Endothelial cell of umbilical vein (primary cell): ENCODE measurements at regions not wholly inside any gene's neighbourhood (a gene's known extent, or its start where the extent isn't known, plus 50 kb on each side); places are given as distances from the start of the nearest gene placed in this dataset.

Experiments
- BruUV-seq: library from RNA; stranded (reverse); fragments of 400-500 nt; replicated peaks from 2 replicates; lab custom pipeline; 2021; lab: Mats Ljungman, UMichigan
- CTCF ChIA-PET: fragments of 300-600, 350-600 bp; sonication (Branson Sonifier 250); formaldehyde crosslinking; loops from one replicate; lab custom pipeline; 2021; ENCODE audit warnings: antibody characterized with exemption, inconsistent platforms; lab: Charles Lee
- POLR2A ChIA-PET: fragments of 300-600, 350-600 bp; sonication (Branson Sonifier 250); formaldehyde crosslinking; loops from one replicate; lab custom pipeline; 2021; ENCODE audit warnings: antibody characterized with exemption, inconsistent platforms; lab: Charles Lee
- DNase-seq: peaks from one replicate; pipeline ENCODE4 v3.0.0-alpha.2; 2011; ENCODE audit warnings: low read depth, low spot score
- FAIRE-seq: peaks from 2 replicates; lab custom pipeline; 2011; peaks lifted over from hg19 to GRCh38; lab: Jason Lieb, UNC
- H2AFZ ChIP-seq: 2 replicates; pipeline ENCODE4 v1.6.0; 2012; ENCODE audit warnings: low read depth, low read length, control low read depth, inconsistent platforms
- H3K27ac ChIP-seq: 2 replicates; pipeline ENCODE4 v1.5.1; 2011; ENCODE audit warnings: low read depth, mild to moderate bottlenecking, control low read depth, low read length, moderate library complexity; ENCODE audit not compliant: insufficient read depth
- H3K27me3 ChIP-seq, 2 experiments: 2 replicates each; pipeline versions ENCODE4 v1.6.0 to v1.6.1; 2011; ENCODE audit warnings: low read length in 2 of 2, mixed read lengths in 1 of 2; ENCODE audit not compliant: control insufficient read depth in 2 of 2, insufficient read depth in 2 of 2
- H3K36me3 ChIP-seq, 2 experiments: 2 replicates in 1 of 2; 3 replicates in 1 of 2; pipeline ENCODE4 v1.5.1; 2011; ENCODE audit warnings: low read length in 2 of 2, mild to moderate bottlenecking in 1 of 2, moderate library complexity in 1 of 2; ENCODE audit not compliant: control insufficient read depth in 2 of 2, insufficient read depth in 2 of 2; ENCODE audit errors: extremely low read depth in 1 of 2
- H3K4me1 ChIP-seq: 3 replicates; pipeline ENCODE4 v1.5.1; 2011; ENCODE audit warnings: mild to moderate bottlenecking, low read length; ENCODE audit not compliant: control insufficient read depth, insufficient read depth; ENCODE audit errors: extremely low read depth
- H3K4me2 ChIP-seq: 2 replicates; pipeline ENCODE4 v1.6.1; 2011; ENCODE audit warnings: low read length, control low read depth, mixed read lengths; ENCODE audit not compliant: insufficient read depth
- H3K4me3 ChIP-seq, 3 experiments: fragments of 200-600 bp in 1 of 3; sonication (generic), shearing (Covaris generic) in 1 of 3; replicated peaks in 1 of 3; 2 replicates each; pipeline ENCODE4 v1.5.1; 2011 to 2016; ENCODE audit warnings: control low read depth in 3 of 3, low read length in 3 of 3, mild to moderate bottlenecking in 2 of 3, inconsistent platforms in 1 of 3, low read depth in 1 of 3, moderate library complexity in 1 of 3; ENCODE audit not compliant: insufficient read depth in 1 of 3
- H3K79me2 ChIP-seq: 2 replicates; pipeline ENCODE4 v1.6.0; 2012; ENCODE audit warnings: low read length, inconsistent platforms; ENCODE audit not compliant: control insufficient read depth, insufficient read depth
- H3K9ac ChIP-seq: replicated peaks from 2 replicates; pipeline ENCODE3; 2011; ENCODE audit warnings: low read length, control low read depth; ENCODE audit not compliant: insufficient read depth; ENCODE audit errors: extremely low read depth
- H3K9me1 ChIP-seq: replicated peaks from 3 replicates; pipeline ENCODE4 v1.6.0; 2011; ENCODE audit warnings: mild to moderate bottlenecking, low read length; ENCODE audit not compliant: control insufficient read depth, insufficient read depth; ENCODE audit errors: extremely low read depth
- H3K9me3 ChIP-seq: replicated peaks from 2 replicates; pipeline ENCODE4 v1.5.1; 2012; ENCODE audit warnings: low read length, inconsistent platforms; ENCODE audit not compliant: control insufficient read depth, insufficient read depth
- H4K20me1 ChIP-seq: replicated peaks from 2 replicates; pipeline ENCODE3; 2011; ENCODE audit warnings: mild to moderate bottlenecking, low read length; ENCODE audit not compliant: control insufficient read depth, insufficient read depth; ENCODE audit errors: extremely low read depth
- CTCF ChIP-seq, 2 donors: IDR thresholded peaks; 1 replicate in 1 of 2; 2 replicates in 1 of 2; pipeline ENCODE4 v1.5.1; 2011; ENCODE audit warnings: low read length in 2 of 2, mild to moderate bottlenecking in 2 of 2, moderate library complexity in 2 of 2, control low read depth in 1 of 2, inconsistent platforms in 1 of 2, low read depth in 1 of 2; ENCODE audit not compliant: insufficient read depth in 1 of 2; ENCODE audit errors: extremely low read depth in 1 of 2
- EZH2 ChIP-seq: IDR thresholded peaks from 2 replicates; pipeline ENCODE4 v1.6.1; 2012; ENCODE audit warnings: borderline replicate concordance, low read depth, mild to moderate bottlenecking, moderate library complexity, low read length, inconsistent platforms; ENCODE audit not compliant: severe bottlenecking
- FOS ChIP-seq: IDR thresholded peaks from 2 replicates; pipeline ENCODE4 v1.6.1; 2011; ENCODE audit warnings: mild to moderate bottlenecking, low read length, moderate library complexity, borderline replicate concordance; ENCODE audit not compliant: insufficient read depth
- GATA2 ChIP-seq: IDR thresholded peaks from 2 replicates; pipeline ENCODE4 v1.7.0; 2011; ENCODE audit warnings: low read depth, mild to moderate bottlenecking, moderate library complexity, mixed read lengths, low read length; ENCODE audit not compliant: insufficient read length, insufficient read depth
- JUN ChIP-seq: IDR thresholded peaks from 2 replicates; pipeline ENCODE4 v1.6.1; 2011; ENCODE audit warnings: borderline replicate concordance, low read depth; ENCODE audit not compliant: insufficient read length, insufficient read depth
- MAX ChIP-seq: IDR thresholded peaks from 2 replicates; pipeline ENCODE4 v1.6.1; 2011; ENCODE audit not compliant: insufficient read depth, insufficient read length
- MYC ChIP-seq: IDR thresholded peaks from one replicate; pipeline ENCODE4 v1.6.1; 2011; ENCODE audit warnings: mild to moderate bottlenecking, low read depth, low read length
- POLR2A ChIP-seq: IDR thresholded peaks from 2 replicates; pipeline ENCODE4 v1.6.1; 2012; ENCODE audit warnings: low read depth, mild to moderate bottlenecking, control low read depth, low read length
- POLR2AphosphoS5 ChIP-seq: IDR thresholded peaks from 2 replicates; pipeline ENCODE4 v1.6.1; 2012; ENCODE audit warnings: low read depth, mild to moderate bottlenecking, control low read depth, low read length, moderate library complexity; ENCODE audit not compliant: insufficient read depth
- dilution Hi-C: fragments of 300-500 bp; cut with MboI; formaldehyde crosslinking; loops from one replicate; pipeline ENCODE4 v1.15.0; 2019; ENCODE audit warnings: low sequenced_read_pairs; ENCODE audit not compliant: extremely low pct_ligation_motif_present
- intact Hi-C: fragments of 100-400 bp; cut with micrococcal nuclease; formaldehyde crosslinking; loops from one replicate; pipeline ENCODE4 v1.10.0; 2022

DNA sequence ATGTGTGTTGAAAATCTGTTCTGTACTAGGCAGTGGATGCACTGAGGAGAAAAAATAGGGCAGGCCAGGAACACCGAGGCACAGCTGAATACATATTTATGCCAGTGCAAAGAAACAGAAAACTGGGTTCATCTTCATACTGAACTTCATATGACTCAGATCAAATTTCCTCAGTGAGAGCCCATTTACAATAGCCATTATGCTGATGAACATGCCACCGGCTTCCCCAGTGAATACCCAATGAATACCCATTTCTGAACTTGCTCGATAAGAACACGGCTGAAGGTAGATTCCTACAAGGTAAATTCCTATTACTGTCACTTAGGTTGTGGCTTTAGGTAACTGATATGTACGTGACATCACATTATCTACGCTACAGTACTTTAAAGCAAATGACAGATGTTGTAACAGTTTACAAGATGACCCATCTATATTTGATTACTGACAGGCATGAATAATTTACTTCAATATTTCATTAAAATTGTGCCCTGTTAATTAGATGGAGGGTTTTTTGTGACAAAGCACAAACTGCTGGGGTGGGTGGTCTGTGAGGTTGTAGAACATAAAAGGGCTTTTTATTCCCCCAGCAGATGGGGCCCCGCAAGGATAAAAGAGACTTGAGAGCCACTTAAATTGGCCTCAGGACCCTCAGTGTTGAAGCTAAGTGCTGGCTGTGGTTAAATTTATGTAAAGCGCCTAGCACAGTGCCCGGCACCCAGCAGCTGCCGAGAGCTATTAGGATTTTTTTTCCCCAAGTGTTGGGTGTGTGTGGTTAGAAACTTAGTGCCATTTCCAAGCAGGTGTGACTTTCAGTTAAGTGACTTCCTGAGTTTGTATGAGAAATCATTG lies 264.5 kb downstream of the CD83 start:
- Histone ChIP-seq H3K9ac (no peak overlapping the region), H3K27ac (no peak overlapping the region), H3K4me2 (no peak overlapping the region), H3K27me3 (no peaks in the 10 kb centered on the region), H3K9me3 (no peaks in the 10 kb centered on the region), H3K79me2 (no peaks in the 10 kb centered on the region), H2AFZ (no peak overlapping the region), H3K9me1 (no peaks in the 10 kb centered on the region), H3K36me3 (no peaks in the 10 kb centered on the region), H3K4me1 (no peaks in the 10 kb centered on the region), H3K4me3 (no peak overlapping the region), H4K20me1 (no peaks in the 10 kb centered on the region)
- DNase-seq (no peak), FAIRE-seq (no peak)
- BruUV-seq = no TSS peak
- ChIA-PET POLR2A (no interaction called here), CTCF (no interaction called here)
- TF ChIP-seq MAX (no peak), GATA2 (no peak), MYC (no peak), POLR2AphosphoS5 (no peak), EZH2 (no peak), POLR2A (no peak), FOS (no peak), JUN (no peak), CTCF (IDR thresholded peaks at IDR 0.05; ENCODE audit: extremely low read depth in 1 of 2, insufficient read depth in 1 of 2, low read depth in 1 of 2, low read length in 2 of 2) (no peak)
- dilution Hi-C loops (no loop called here), intact Hi-C loops (no loop called here)
